ENCODE measurements at regions not wholly inside any gene's neighbourhood (a gene's known extent, or its start where the extent isn't known, plus 50 kb on each side); places are given as distances from the start of the nearest gene placed in this dataset.

DNA sequence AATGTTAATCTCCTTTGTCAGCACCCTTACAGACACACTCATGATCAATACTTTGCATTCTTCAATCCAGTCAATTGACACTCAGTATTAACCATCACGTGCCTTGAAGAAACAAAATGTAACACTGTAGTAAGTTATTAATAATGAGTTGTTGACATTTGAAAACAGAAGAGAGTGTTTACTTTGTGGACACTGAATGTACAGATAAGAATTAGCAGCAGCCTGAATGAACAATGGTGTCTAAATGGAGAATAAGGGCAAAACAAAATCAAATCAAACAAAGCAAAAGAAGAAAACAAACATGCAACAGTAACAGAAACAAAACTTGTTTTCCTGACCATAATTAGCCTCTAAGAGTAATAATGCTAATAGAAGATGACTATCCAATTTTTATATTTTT, 1191.1 kb upstream of the MIR17HG start:
- TF ChIP-seq CTCF (conservative IDR thresholded peaks at IDR 0.05; ENCODE audit: low read depth, low read length) (no peak), EZH2 (IDR thresholded peaks at IDR 0.05; ENCODE audit: low read length, unreplicated experiment) (no peak), EZH2phosphoT487 (IDR thresholded peaks at IDR 0.05; ENCODE audit: borderline replicate concordance, low read length) (no peak)
